ENCODE measurements at regions not wholly inside any gene's neighbourhood (a gene's known extent, or its start where the extent isn't known, plus 50 kb on each side); places are given as distances from the start of the nearest gene placed in this dataset.

DNA sequence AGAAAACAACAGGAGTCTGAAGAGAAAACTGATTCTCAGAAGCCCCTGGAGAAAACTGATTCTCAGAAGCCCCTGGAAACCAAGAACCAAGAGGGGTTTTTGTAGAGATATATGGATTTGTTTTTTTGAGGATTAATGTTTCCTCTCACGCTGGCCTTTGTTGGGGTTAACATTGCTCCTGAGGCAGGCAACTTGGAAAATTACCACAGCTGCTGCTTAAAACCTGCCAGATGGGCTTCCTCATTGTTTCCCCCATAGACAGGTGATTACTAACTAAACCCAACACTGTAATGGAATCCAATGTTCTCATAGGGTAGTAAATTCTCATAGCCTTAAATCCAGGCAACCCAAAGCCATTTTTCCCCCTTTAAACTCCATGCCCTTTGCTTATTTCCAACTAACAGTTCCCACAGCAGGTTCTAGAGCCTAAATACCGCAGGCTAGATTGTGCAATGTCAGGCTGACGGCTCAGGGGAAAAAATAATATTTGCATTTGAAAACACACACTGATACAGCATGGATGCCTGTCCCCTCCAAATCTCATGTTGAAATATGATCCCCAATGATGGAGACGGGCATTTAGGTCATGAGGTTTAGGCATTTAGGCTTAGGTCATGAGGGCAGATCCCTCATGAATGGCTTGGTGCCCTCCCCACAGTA is 272.3 kb upstream of the PKDCC start:
- no peak for DNase-seq (ENCODE audit: low spot score)

DNA sequence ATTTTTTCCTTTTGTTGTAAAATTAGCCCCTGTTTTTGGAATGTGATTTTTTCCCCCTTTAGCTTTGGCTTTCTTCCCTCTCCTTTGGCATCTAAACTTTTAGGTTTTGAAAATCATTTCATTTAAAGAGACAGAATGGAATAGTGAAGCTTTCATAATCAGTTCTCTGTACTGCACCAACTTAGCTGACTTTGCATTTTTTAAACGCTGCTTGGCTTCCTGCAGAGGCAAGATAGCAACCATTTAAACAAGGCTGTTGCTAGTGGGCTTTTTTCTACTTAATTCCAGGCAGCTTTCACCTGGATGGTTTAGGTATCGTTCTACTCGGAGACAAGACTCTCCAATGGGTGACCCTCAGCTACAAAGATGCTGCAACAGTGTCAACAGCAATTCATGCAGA is 267.9 kb upstream of the PKDCC start:
- DNase-seq (ENCODE audit: low spot score) = no peak

DNA sequence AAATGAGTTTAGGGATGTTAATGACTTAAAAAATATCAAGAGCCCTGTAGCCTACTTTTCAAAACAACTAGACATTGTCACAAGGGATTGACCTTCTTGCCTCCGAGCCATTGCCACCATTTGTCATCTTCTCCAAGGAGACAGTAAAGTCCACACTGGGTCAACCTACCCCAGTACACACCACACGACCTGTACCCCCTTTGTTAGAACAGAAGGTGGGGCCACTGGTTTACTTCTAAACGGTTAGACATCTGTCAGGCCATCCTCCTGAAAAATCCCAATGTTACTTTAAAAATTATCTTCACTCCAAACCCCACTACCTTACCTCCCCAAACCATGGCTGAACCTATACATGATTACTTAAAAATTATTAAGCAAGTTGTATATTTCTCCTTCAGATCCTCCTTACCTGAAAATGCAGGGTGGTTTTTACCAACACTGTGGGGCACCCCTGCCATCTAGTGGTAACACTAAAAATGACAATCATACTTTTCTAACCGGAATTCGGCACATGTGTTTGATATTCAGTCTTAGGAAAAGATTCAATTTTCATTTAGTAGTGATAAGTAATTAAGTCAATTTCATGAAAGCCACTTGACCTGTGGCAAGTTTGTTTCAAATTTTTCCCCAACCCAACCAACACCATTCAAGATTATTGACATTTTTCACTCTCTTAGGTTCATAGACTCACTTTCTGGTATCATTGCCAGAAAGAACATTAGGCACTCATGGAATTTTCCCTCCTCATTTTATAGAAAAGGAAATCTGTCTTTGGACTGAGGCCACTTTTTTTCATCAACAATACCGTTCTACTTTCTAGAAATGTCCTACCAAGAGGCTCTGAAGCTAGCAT is 265.3 kb upstream of the PKDCC start:
- DNase-seq (ENCODE audit: low spot score) = peak; percentile 33

- DNase-seq (ENCODE audit: low spot score) = no peak
These were observed 263.3 kb upstream of the PKDCC start for GRCh38 chr2:41784496-41784895.

- DNase-seq (ENCODE audit: low spot score) = no peak
These were observed 262.4 kb upstream of the PKDCC start for GRCh38 chr2:41785251-41786022.

- DNase-seq (ENCODE audit: low spot score) = no peak
These were observed 256.3 kb upstream of the PKDCC start for GRCh38 chr2:41791523-41791922.

DNA sequence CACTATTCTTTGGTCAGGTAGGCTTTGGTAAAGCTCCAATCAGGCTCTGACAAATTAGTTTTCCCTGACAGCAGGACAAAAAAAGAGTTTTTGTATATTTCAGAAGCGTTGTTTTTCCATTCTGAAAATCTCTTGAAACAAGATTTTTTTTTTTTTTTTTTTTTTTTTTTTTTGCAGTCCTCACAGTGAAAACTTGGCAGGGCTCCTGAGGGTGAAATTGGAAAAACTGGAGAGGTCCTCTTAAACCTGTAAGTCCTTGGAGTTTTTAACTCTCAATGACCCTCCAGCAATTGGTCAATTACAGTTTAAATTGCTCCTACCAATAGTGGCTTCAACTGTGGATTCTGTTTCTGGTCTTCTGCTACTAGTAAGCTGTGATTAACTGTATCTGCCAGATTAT is 244.5 kb upstream of the PKDCC start:
- DNase-seq (ENCODE audit: low spot score) = no peak

DNA sequence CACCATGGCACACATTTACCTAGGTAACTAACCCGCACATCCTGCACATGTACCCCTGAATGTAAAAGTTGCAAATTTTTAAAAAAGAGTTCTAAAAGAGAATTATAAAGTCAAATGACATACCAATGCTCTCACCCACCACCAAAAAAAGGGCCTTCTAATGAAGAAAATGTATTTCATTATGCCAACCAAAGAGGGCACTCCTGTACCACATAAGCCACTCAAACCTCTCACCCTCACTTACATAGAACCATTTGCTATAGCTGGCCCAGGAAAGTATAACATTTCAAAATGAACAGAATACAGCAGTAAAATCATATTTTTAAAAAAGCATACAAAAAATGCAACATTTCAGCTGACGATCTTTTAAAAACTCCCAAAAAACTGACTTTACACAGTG is 241.5 kb upstream of the PKDCC start:
- no peak for DNase-seq (ENCODE audit: low spot score)

- DNase-seq (ENCODE audit: low spot score) = no peak
These were observed 226.7 kb upstream of the PKDCC start for GRCh38 chr2:41821167-41821566.

DNA sequence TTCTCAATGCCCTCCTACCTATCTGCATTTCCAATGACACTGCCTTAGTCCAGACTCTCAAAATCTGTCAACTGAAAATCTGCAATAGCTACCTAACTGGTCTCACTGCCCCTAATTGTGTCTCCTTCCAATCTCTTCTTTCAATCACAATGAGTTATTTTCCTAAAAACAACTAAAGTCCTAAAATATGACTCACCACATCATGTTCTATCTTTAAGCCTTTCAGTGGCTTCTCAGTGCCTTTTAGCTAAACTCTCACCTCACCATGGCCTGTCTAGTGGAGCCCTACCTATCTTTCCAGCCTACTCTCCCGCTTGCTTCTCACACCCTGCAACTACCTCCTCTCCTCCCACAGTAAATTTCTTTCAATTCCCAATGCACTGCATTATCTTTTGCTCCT is 220.9 kb upstream of the PKDCC start:
- no peak for DNase-seq (ENCODE audit: low spot score)

- DNase-seq (ENCODE audit: low spot score) = no peak
These were observed 220.4 kb upstream of the PKDCC start for GRCh38 chr2:41827354-41827971.

DNA sequence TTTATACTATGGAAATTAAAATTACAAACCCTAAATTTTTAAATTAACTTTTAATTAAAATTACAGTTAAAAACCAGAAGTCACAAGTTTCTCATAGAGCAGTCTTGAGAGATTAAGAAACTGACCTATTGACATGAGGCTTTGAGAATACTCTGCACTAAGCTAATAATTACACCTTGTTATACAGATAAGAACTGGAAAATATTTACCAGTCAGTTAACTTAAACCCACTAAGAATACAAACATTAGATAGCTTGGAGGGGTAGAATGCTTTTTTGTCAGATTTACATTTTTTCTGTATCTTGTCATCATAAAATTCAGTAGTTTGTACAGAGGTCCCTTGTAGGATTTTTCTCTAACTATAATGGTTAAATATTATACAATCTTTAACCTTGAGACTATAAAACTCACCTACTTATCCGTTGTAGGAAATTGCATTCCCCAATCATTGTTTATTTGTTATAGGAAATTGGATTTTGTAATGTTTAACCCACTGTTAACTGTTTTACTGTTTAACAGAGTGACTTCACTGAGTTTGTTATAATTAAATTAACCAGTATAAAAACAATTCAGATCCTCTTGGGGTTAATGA is 219.7 kb upstream of the PKDCC start:
- DNase-seq (ENCODE audit: low spot score) = no peak

DNA sequence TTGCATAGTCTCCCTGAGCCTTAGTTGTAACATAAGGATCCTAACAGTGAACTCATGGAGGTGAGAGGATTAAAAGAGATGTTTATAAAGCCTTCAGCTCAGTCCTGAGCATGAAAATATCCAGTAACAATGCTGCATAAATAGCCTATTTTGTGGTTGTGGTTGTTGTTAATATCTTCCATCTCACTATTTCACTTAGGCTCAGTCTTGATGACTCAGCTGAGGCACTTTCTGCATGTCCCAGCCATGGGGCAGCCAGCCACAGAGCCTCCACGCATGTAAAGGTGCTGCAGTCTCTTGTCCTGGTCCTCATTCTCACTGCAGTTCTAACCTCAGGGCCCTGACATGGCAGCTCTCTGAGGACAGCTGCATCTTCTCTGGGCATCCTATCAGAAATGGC is 218.8 kb upstream of the PKDCC start:
- DNase-seq (ENCODE audit: low spot score) = no peak

GRCh38 chr2:41830600-41830999 is 217.2 kb upstream of the PKDCC start:
- no peak for DNase-seq (ENCODE audit: low spot score)

GRCh38 chr2:41832218-41832617 is 215.6 kb upstream of the PKDCC start:
- peak; percentile 59 for DNase-seq (ENCODE audit: low spot score)

DNA sequence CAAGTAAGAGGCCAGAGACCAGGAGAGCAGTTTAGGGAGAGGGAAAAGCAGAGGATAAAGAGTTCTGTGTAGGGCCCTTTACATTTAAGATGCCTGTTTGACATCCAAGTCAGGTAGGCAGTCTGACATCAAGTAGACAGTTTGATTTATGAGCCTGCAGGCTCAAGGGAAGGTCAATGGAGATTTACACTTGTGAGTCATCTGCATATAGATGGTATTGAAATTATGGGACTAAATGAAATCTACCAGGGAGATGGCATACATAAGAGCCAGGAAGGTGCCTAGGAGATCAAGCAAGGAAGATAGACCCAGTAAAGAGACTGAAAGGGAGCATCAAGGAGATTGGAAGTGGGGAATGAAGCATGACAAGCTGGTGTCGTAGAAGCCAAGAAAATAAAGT is 212.4 kb upstream of the PKDCC start:
- no peak for DNase-seq (ENCODE audit: low spot score)

DNA sequence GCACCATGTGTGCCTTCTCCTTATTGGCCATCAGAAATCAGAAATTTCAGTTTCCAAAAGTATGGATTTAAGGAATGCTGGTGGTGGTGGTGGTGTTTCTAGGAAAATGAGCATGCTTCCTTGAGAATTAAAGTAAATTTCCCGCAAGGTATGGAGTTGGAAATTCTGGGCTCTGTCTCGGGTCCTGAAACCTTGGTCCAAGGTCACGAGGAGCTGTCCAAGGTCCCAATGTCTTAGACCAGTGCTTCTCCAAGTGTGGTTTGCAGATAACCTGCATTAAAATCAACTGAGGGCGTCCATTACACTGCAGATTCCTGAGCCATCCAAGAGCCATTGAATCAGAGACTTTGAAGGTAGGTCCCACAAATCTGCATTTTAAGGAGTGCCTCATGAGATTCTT is 210.9 kb upstream of the PKDCC start:
- no peak for DNase-seq (ENCODE audit: low spot score)

DNA sequence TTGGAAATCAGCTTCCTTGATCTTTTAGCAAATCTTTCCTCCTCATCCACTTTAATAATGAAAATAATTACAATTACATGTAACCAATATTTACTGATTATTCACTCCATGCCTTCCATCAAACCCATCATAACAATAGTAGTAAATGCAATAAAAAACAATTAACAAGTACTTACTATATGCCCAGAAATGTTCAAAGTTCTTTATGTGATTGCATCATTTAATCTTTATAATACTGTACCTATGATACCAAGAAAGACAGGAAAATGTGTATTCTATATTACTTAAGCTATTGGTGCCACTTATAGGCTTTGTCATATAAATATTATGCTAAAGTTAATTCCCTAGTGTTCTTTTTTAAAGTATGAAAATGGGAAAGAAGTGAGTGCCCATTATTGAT is 210.2 kb upstream of the PKDCC start:
- DNase-seq (ENCODE audit: low spot score) = no peak

- peak; percentile 98 for DNase-seq (ENCODE audit: low spot score)
These were observed 206.9 kb upstream of the PKDCC start for GRCh38 chr2:41840702-41841551.

GRCh38 chr2:41846962-41847361 is 200.9 kb upstream of the PKDCC start:
- no peak for DNase-seq (ENCODE audit: low spot score)

Measured in pons (tissue), 1 donor.